Ishikawa (cell line): ENCODE measurements at regions not wholly inside any gene's neighbourhood (a gene's known extent, or its start where the extent isn't known, plus 50 kb on each side); places are given as distances from the start of the nearest gene placed in this dataset.

ENCODE experiments used
- CEBPB ChIP-seq: IDR thresholded peaks from 2 replicates; pipeline ENCODE4 v1.6.1; 2012
- CREB1 ChIP-seq: IDR thresholded peaks from 2 replicates; pipeline ENCODE4 v1.6.1; 2012; ENCODE audit warnings: low read depth
- EGR1 ChIP-seq: IDR thresholded peaks from 2 replicates; pipeline ENCODE4 v1.6.1; 2012
- EP300 ChIP-seq: IDR thresholded peaks from 2 replicates; pipeline ENCODE4 v1.6.1; 2012; ENCODE audit warnings: borderline replicate concordance
- FOXM1 ChIP-seq: IDR thresholded peaks from 2 replicates; pipeline ENCODE4 v1.6.1; 2012; ENCODE audit warnings: low read depth, borderline replicate concordance
- MAX ChIP-seq: IDR thresholded peaks from 2 replicates; pipeline ENCODE4 v1.6.1; 2012
- NFIC ChIP-seq: IDR thresholded peaks from 2 replicates; pipeline ENCODE4 v1.6.1; 2012
- RAD21 ChIP-seq: IDR thresholded peaks from 2 replicates; pipeline ENCODE4 v1.6.1; 2012; ENCODE audit warnings: low read depth
- REST ChIP-seq: IDR thresholded peaks from 2 replicates; pipeline ENCODE4 v1.6.1; 2012; ENCODE audit warnings: low read depth, mild to moderate bottlenecking
- TAF1 ChIP-seq: IDR thresholded peaks from 2 replicates; pipeline ENCODE4 v1.6.1; 2012; ENCODE audit warnings: low read depth, mild to moderate bottlenecking
- TCF12 ChIP-seq: IDR thresholded peaks from 2 replicates; pipeline ENCODE4 v1.6.1; 2012; ENCODE audit warnings: low read depth
- TEAD4 ChIP-seq: IDR thresholded peaks from 2 replicates; pipeline ENCODE4 v1.6.1; 2012
- USF1 ChIP-seq: IDR thresholded peaks from 2 replicates; pipeline ENCODE4 v1.6.1; 2012
- YY1 ChIP-seq: IDR thresholded peaks from 2 replicates; pipeline ENCODE4 v1.6.1; 2012; ENCODE audit warnings: low read depth
- ZBTB7A ChIP-seq: IDR thresholded peaks from 2 replicates; pipeline ENCODE4 v1.6.1; 2012; ENCODE audit warnings: low read depth

- no peak for TF ChIP-seq YY1
- no peak for TF ChIP-seq TEAD4
- no peak for TF ChIP-seq CREB1
- no peak for TF ChIP-seq EP300
- TF ChIP-seq ZBTB7A = no peak
- TF ChIP-seq CEBPB = no peak
- TF ChIP-seq REST = no peak
- no peak for TF ChIP-seq NFIC
- TF ChIP-seq RAD21 = no peak
- no peak for TF ChIP-seq MAX
- no peak for TF ChIP-seq USF1
- TF ChIP-seq TAF1 = no peak
- TF ChIP-seq TCF12 = no peak
- no peak for TF ChIP-seq EGR1
- TF ChIP-seq FOXM1 = no peak
Measured at GRCh38 chr3:197408177-197408957, 110.0 kb upstream of the DLG1 start.

- TF ChIP-seq NFIC (no peak), MAX (no peak), CEBPB (no peak), REST (no peak), USF1 (no peak), TEAD4 (no peak), ZBTB7A (no peak), EGR1 (no peak), TAF1 (no peak), CREB1 (no peak), FOXM1 (no peak), TCF12 (no peak), RAD21 (no peak)
Measured at GRCh38 chr3:197407526-197407925, 109.1 kb upstream of the DLG1 start.

GRCh38 chr3:197407053-197407452, 108.6 kb upstream of the DLG1 start:
- no peak for TF ChIP-seq EP300

- TF ChIP-seq REST (no peak), CREB1 (no peak), TEAD4 (no peak), ZBTB7A (no peak), TAF1 (no peak), CEBPB (no peak), FOXM1 (no peak), NFIC (peak; percentile 35; the same call in 1 of the 2 replicates), USF1 (no peak), MAX (0 out of 2 replicates have a peak, but pooled peaks have one; percentile 8)
Measured at GRCh38 chr3:197406266-197406665, 107.9 kb upstream of the DLG1 start.
